Activated naive CD4-positive, alpha-beta T cell treated with anti-CD3 and anti-CD28 coated beads, Interleukin-2, amount 50 U/mL, for 24 hours (primary cell): ENCODE measurements at regions not wholly inside any gene's neighbourhood (a gene's known extent, or its start where the extent isn't known, plus 50 kb on each side); places are given as distances from the start of the nearest gene placed in this dataset.

Experiments used
- H3K27ac Mint-ChIP-seq: one replicate; pipeline ENCODE4 v1.8.0; 2021; ENCODE audit warnings: mild to moderate bottlenecking, mixed read lengths
- H3K27me3 Mint-ChIP-seq: one replicate; pipeline ENCODE4 v1.8.0; 2021; ENCODE audit warnings: mixed read lengths
- H3K36me3 Mint-ChIP-seq: one replicate; pipeline ENCODE4 v1.8.0; 2021; ENCODE audit warnings: mixed read lengths
- H3K4me1 Mint-ChIP-seq: one replicate; pipeline ENCODE4 v1.8.0; 2021; ENCODE audit warnings: mixed read lengths
- H3K4me3 Mint-ChIP-seq: one replicate; pipeline ENCODE4 v1.8.0; 2021; ENCODE audit warnings: mild to moderate bottlenecking, mixed read lengths
- H3K9me3 Mint-ChIP-seq: one replicate; pipeline ENCODE4 v1.8.0; 2021; ENCODE audit warnings: mixed read lengths

DNA sequence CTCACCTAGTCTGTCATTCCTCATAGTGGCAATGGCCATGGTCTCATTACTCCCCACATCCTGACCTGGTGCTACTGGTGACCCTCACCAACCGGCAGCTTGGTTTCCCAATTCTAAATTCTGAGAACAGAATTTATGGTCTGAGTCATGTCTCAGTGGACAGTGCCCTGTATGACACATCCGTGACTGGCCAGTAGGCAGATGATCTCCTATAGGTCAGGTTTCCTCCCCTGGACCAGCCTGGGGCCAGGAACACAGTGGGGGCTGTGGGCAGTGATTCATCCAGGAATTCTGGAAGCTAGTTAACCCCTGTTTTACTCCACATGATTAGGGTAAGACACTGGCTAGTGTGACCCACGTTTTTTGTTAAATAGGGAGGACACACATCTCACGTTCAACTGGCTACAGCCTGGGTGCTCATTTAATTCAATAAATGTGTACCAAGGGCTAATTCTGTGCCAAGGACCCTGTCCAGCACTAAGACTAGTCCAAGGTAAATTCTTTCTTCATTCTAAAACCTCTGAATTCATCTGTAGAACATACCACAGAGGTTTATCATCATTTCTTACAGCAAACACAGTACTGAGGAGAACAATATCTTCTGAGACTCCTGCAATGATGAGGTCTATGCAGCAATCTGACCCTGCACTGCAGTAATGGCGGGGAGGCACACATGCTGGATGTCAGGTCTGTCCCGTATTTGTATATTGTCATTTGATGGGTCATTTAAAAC is 249.6 kb upstream of the TBX3 start:
- no peaks in the 10 kb centered on the region for H3K4me1 Mint-ChIP-seq
- no peak overlapping the region for H3K4me3 Mint-ChIP-seq
- no peaks in the 10 kb centered on the region for H3K36me3 Mint-ChIP-seq
- no peaks in the 10 kb centered on the region for H3K9me3 Mint-ChIP-seq
- H3K27ac Mint-ChIP-seq, result no peak overlapping the region
- H3K27me3 Mint-ChIP-seq, result no peaks in the 10 kb centered on the region

GRCh38 chr12:114932806-114933205 is 248.8 kb upstream of the TBX3 start:
- Mint-ChIP-seq H3K27ac (no peak overlapping the region), H3K9me3 (no peaks in the 10 kb centered on the region), H3K27me3 (no peaks in the 10 kb centered on the region), H3K4me1 (no peaks in the 10 kb centered on the region), H3K4me3 (no peak overlapping the region), H3K36me3 (no peaks in the 10 kb centered on the region)

DNA sequence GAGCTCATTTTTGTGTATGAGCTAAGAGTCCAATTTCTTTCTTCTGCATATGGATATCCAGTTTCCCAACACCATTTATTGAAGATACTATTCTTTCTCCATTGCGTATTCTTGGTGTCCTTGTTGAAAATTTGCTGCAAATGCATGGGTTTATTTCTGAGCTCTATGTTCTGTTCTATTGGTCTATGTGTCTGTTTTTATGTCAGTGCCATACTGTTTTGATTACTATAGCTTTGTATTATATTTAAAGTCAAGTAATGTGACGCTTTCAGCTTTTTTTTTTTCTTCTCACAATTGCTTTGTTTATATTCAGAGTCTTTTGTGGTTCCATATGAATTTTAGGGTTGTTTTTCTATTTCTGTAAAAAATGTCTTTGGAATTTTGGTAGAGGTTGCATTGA is 247.1 kb upstream of the TBX3 start:
- no peak overlapping the region for H3K27ac Mint-ChIP-seq
- no peaks in the 10 kb centered on the region for H3K9me3 Mint-ChIP-seq
- H3K4me1 Mint-ChIP-seq, result no peaks in the 10 kb centered on the region
- no peaks in the 10 kb centered on the region for H3K36me3 Mint-ChIP-seq
- no peak overlapping the region for H3K4me3 Mint-ChIP-seq
- H3K27me3 Mint-ChIP-seq, result no peaks in the 10 kb centered on the region

DNA sequence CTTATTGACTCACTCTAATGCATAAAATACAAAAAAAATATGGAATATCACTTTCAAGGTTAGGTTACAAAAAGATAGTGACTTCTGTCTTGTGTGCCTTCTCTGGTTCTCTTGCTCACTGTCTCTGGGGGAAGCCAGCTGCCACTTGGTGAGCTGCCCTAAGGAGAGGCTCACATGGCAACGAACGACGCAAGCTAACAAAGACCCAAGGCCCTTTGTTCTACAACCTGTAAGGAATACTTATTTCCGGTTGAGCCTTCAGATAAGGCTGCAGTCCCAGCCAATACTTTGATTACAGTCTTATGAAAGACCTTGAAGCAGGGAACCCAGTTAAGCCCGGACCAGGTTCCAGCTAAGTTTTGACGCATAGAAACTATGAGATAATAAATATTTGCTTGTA is 242.4 kb upstream of the TBX3 start:
- H3K9me3 Mint-ChIP-seq, result peaks cover 10% of the 10 kb centered on the region
- no peaks in the 10 kb centered on the region for H3K4me1 Mint-ChIP-seq
- no peak overlapping the region for H3K27ac Mint-ChIP-seq
- no peaks in the 10 kb centered on the region for H3K27me3 Mint-ChIP-seq
- H3K36me3 Mint-ChIP-seq, result no peaks in the 10 kb centered on the region
- no peak overlapping the region for H3K4me3 Mint-ChIP-seq

GRCh38 chr12:114924946-114925475 is 241.0 kb upstream of the TBX3 start:
- Mint-ChIP-seq H3K27me3 (no peaks in the 10 kb centered on the region), H3K27ac (no peak overlapping the region), H3K9me3 (peaks cover 10% of the 10 kb centered on the region), H3K36me3 (no peaks in the 10 kb centered on the region), H3K4me1 (no peaks in the 10 kb centered on the region), H3K4me3 (no peak overlapping the region)

DNA sequence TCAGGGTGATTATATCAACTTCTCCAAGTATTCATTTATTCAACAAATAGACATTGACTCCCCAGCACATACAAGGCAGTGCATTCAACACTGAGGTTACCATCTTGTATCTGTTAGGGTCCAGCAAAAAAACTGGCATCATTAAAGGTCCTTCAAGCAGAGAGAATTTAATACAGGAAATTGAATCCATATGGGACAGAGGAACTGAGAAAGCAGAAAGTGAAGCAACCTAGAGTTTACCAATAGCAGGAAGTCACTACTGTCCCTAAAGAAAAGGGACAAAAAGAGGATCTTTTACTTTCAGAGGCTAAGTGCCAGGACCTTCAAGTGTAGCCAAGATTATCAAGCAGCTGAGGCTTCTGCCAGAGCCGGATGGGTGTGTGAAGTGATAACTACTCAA is 237.8 kb upstream of the TBX3 start:
- Mint-ChIP-seq H3K36me3 (no peaks in the 10 kb centered on the region), H3K4me1 (no peaks in the 10 kb centered on the region), H3K9me3 (peaks cover 10% of the 10 kb centered on the region), H3K4me3 (no peak overlapping the region), H3K27ac (no peak overlapping the region), H3K27me3 (no peaks in the 10 kb centered on the region)

DNA sequence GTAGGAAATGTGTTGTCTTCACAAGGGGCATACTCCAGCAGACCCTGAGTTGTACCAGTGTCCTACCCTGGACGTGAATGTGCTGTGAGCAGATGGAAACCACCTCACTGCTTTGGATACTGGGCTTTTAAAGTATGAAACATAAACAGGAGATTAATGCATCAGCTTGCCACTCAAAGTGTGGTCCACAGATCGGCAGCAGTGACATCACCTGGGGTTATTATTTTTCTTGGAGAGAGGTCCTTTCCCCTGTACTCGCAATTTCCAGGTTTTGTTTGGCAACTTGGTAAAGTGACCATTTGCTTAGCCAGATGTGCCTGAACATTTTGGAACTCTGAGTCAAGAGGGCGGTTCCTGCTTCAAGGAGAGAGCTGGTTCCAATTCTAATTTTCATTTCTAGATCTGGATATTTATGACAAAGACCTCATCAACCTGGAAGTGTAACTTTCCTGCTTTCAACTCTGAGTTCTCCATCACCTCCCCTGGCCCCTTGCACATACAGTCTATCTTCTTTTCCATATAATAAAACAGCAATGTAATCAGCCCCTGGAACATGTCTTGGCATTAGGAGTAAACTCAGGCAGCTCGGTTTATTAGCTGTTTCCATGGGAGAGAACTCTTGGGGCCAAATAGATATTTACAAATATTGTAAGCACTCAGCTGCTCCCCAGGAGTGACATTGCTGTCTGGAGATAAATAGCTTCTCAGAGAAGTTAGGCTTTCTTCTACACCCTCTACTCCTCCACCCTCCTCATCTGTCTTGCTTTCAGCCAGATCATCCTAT is 237.0 kb upstream of the TBX3 start:
- Mint-ChIP-seq H3K27me3 (no peaks in the 10 kb centered on the region), H3K4me3 (no peak overlapping the region), H3K36me3 (no peaks in the 10 kb centered on the region), H3K27ac (no peak overlapping the region), H3K9me3 (peaks cover 10% of the 10 kb centered on the region), H3K4me1 (no peaks in the 10 kb centered on the region)

DNA sequence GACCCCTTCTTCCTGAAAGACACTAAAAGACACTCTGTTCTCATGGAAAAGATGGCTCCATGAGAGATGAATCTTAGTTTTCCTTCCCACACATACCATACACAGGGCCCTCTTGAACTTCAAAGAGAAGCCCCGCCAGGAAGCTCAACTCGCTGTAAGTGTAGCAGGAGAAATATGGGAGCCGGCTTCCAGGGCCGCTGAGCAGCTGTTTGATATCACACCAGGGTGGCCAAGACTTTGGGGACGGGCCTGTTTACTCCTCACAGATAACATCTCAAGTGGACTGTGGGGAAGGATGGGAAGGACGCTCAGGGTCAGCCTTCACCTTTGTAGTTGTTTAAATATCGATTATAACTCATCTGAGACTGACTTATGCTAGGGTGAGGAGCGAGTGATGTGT is 235.5 kb upstream of the TBX3 start:
- Mint-ChIP-seq H3K36me3 (no peaks in the 10 kb centered on the region), H3K4me1 (no peaks in the 10 kb centered on the region), H3K9me3 (peaks cover 5% of the 10 kb centered on the region), H3K27ac (no peak overlapping the region), H3K27me3 (no peaks in the 10 kb centered on the region), H3K4me3 (no peak overlapping the region)

DNA sequence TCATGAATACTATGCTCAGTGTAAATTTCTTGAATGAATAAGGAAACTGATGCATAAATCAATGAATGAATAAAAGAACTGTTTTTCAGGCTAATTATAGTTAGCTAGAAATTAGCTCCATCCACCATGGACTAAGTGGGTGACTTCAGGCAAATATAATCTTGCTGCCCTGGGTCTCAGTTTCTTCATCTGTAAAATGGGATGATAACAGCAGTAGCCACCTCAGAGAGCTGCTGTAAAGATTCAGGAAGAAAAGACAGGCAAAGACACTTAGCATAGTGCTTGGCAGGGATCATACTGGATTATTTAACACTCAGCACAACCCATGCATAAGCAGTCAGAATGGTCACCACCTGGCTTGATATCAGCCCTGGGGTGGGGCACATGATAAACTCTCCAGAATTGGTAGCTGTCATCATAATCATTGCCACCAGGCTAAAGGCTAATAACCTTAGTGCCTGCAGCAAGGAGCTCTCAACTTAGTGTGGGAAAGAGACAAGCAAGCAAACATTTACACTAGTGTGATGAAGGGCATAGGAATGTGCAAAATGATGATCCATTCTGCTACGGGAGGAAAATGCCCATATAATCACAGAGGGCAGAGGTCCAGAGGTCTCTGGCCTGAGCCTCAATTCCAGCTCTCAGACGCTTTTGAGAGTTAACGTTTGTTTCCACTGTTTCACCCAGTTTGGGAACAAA is 234.7 kb upstream of the TBX3 start:
- no peak overlapping the region for H3K4me3 Mint-ChIP-seq
- no peak overlapping the region for H3K27ac Mint-ChIP-seq
- no peaks in the 10 kb centered on the region for H3K27me3 Mint-ChIP-seq
- peaks cover 4% of the 10 kb centered on the region for H3K9me3 Mint-ChIP-seq
- H3K4me1 Mint-ChIP-seq, result no peaks in the 10 kb centered on the region
- H3K36me3 Mint-ChIP-seq, result no peaks in the 10 kb centered on the region

DNA sequence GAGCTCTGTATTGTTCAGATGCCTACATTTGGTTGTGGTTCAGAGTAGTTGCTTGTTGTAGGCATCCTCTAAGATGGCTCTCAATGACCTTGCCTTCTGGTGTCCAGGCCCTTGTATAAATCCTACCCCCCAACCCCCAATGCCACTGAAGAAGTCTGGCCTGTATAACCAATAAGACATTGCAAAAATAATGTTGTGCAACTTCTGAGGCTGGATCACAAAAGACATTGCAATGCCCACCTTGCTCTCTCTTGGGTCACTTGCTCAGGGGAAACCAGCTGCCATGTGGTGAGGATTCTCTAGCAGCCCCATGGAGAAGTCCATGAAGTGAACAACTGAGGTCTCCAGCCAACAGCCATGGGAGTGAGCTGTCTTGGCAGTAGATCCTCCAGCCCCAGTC is 234.0 kb upstream of the TBX3 start:
- Mint-ChIP-seq H3K4me1 (no peaks in the 10 kb centered on the region), H3K9me3 (peaks cover 1% of the 10 kb centered on the region), H3K27me3 (no peaks in the 10 kb centered on the region), H3K4me3 (no peak overlapping the region), H3K36me3 (no peaks in the 10 kb centered on the region), H3K27ac (no peak overlapping the region)

- Mint-ChIP-seq H3K4me3 (no peak overlapping the region), H3K27ac (no peak overlapping the region), H3K27me3 (no peaks in the 10 kb centered on the region), H3K9me3 (peaks cover 5% of the 10 kb centered on the region), H3K36me3 (no peaks in the 10 kb centered on the region), H3K4me1 (no peaks in the 10 kb centered on the region)
Measured at GRCh38 chr12:114917307-114917706, 233.3 kb upstream of the TBX3 start.

DNA sequence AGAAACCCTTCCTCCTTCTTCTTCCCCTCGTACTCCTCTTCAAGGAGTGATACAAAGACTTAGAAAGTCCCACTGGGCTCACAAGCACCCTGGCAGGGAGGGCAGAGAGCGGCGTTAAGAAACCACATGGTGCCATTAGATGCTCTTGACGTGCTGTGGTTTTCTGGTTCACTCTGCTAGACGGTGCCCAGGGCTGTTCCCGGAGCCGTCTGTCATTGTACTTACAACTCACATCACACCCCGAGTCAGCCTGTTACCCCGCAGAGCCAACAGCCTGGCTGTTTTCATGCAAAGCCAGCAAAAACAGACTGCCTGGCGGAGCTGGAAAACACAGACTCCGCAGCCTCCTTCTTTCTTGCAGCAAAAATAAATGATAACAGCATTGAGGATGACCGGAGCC is 232.6 kb upstream of the TBX3 start:
- Mint-ChIP-seq H3K9me3 (peaks cover 10% of the 10 kb centered on the region), H3K4me3 (no peak overlapping the region), H3K36me3 (no peaks in the 10 kb centered on the region), H3K4me1 (no peaks in the 10 kb centered on the region), H3K27me3 (no peaks in the 10 kb centered on the region), H3K27ac (no peak overlapping the region)

- Mint-ChIP-seq H3K27ac (no peak overlapping the region), H3K4me3 (no peak overlapping the region), H3K4me1 (no peaks in the 10 kb centered on the region), H3K27me3 (no peaks in the 10 kb centered on the region), H3K9me3 (peaks cover 10% of the 10 kb centered on the region), H3K36me3 (no peaks in the 10 kb centered on the region)
Measured at GRCh38 chr12:114916124-114916523, 232.1 kb upstream of the TBX3 start.

DNA sequence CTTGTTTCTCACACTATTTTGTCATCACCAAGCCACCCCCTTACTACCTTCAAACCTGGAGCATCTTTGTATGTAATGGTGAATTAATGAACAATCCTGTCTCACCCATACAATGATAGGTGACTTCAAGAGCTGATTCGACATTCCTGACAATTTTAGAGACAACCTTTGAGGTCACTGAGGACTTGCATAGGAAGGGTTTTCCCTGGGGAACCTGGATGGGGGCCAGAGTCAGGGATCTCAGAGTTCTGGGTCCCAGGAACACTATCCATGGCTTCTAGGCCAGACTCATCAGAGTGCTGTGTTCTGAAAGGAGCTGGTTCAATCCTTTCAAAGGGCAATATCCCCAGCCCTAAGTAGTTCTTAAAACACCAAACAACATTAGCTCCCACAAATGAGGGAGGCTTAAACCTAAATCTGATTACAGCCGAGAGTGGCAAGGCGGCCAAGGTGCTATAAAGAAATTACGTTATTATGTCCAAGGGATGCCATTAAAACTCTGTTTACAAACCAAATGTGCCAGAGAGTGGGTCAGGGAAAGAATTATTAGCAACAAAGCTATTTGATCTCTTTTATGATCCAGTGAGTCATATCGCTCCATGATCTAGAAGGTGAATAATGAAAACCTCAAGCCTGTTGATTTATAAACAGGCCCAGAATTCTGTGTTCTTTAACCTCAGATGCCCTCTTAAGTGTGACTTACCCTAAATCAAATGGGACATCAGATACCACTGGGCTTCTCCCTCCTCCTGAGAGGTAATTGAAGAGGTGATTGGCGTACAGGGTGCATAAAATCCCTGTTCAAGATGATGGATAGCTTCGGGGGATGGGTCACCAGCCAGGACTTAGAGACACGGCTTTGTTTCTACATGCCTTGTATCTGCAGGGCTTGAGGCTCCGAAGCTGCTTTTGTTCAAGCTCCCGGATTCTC is 230.2 kb upstream of the TBX3 start:
- peaks cover 10% of the 10 kb centered on the region for H3K9me3 Mint-ChIP-seq
- H3K4me1 Mint-ChIP-seq, result no peaks in the 10 kb centered on the region
- H3K4me3 Mint-ChIP-seq, result no peak overlapping the region
- H3K27me3 Mint-ChIP-seq, result no peaks in the 10 kb centered on the region
- H3K36me3 Mint-ChIP-seq, result no peaks in the 10 kb centered on the region
- H3K27ac Mint-ChIP-seq, result no peak overlapping the region

DNA sequence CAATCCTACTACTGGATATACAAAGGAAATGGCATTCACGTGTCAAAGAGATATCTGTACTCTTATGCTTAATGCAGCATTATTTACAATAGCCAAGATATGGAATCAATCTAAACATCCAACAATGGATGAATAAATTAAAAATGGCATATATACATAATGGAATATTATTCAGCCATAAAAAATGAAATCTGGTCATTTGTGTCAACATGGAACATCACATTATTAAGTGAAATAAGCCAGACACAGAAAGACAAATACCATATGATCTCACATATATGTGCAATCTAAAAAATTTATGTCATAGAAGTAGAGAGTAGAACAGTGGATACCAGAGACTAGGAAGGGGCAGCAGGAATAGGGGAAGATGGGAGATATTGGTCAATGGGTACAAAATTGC is 228.8 kb upstream of the TBX3 start:
- H3K9me3 Mint-ChIP-seq, result peaks cover 10% of the 10 kb centered on the region
- no peaks in the 10 kb centered on the region for H3K36me3 Mint-ChIP-seq
- no peak overlapping the region for H3K27ac Mint-ChIP-seq
- no peaks in the 10 kb centered on the region for H3K4me1 Mint-ChIP-seq
- no peak overlapping the region for H3K4me3 Mint-ChIP-seq
- H3K27me3 Mint-ChIP-seq, result no peaks in the 10 kb centered on the region
